Hematopoietic multipotent progenitor cell treated with erythropoietin and hydrocortisone succinate and interleukin-3 and kit ligand, for 6 days (in vitro differentiated cells): ENCODE measurements at regions not wholly inside any gene's neighbourhood (a gene's known extent, or its start where the extent isn't known, plus 50 kb on each side); places are given as distances from the start of the nearest gene placed in this dataset.
"Not testable (repeated sequence)": the region's sequence is repeated elsewhere in the genome, so short reads cannot be mapped to it uniquely, and the experiment has no call there.

Source experiments
- DNase-seq: peaks from one replicate; pipeline ENCODE4 v3.0.0-alpha.2; 2015

DNA sequence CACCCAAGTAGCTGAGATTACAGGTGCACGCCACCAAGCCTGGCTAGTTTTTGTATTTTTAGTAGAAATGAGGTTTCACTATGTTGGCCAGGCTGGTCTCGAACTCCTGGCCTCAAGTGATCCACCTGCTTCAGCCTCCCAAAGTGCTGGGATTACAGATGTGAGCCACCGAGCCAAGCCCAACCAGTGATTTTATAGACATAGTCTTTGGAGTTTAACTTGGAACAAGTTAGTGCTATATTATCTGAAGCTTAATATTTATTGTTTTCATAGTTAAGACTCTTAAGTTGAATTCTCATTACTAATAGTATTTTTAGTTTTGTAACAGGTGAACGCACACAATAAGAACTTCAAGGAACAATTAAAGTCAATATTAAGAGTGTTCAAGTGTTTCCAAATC is 122.1 kb downstream of the SPAG6 start:
- not testable (repeated sequence) for DNase-seq

- no peak for DNase-seq
These were observed 123.4 kb downstream of the SPAG6 start for GRCh38 chr10:22468570-22469320.

DNA sequence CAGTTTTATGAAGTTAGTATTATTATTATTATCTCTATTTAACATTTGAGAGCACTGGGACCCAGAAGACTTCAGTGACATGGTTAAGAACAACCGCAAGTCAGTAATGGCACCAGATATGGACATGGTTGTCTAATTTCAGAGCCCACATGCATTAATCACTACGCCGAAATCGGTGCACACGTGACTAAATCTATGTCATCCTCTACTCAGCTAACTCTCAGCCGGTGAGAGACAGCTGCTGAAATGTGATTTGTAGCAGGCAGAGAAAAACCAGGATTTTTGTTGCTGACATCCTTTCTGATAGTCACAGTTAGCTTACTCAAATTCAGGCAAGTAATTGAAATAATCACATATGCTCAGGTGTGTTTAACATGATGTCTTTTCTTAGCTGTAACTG is 127.7 kb downstream of the SPAG6 start:
- DNase-seq = no peak

DNA sequence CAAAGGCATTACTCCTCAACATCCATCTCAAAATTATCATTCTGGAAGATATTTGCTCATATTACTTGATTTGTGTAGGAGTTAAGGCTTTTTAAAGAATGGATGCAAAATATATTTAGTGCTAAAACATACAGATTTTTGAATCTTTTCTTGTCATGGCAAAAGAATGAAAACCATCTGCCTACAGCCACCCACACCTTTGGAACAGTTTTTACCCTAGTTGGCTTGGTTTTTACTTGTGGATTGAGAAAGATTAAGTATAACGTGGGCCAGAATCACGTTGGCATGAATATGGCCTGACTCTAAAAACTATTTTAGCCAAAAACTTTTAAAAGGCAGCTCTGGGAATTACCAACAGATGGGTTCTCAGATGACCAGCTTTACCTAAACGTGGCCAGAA is 128.2 kb downstream of the SPAG6 start:
- DNase-seq = no peak

DNA sequence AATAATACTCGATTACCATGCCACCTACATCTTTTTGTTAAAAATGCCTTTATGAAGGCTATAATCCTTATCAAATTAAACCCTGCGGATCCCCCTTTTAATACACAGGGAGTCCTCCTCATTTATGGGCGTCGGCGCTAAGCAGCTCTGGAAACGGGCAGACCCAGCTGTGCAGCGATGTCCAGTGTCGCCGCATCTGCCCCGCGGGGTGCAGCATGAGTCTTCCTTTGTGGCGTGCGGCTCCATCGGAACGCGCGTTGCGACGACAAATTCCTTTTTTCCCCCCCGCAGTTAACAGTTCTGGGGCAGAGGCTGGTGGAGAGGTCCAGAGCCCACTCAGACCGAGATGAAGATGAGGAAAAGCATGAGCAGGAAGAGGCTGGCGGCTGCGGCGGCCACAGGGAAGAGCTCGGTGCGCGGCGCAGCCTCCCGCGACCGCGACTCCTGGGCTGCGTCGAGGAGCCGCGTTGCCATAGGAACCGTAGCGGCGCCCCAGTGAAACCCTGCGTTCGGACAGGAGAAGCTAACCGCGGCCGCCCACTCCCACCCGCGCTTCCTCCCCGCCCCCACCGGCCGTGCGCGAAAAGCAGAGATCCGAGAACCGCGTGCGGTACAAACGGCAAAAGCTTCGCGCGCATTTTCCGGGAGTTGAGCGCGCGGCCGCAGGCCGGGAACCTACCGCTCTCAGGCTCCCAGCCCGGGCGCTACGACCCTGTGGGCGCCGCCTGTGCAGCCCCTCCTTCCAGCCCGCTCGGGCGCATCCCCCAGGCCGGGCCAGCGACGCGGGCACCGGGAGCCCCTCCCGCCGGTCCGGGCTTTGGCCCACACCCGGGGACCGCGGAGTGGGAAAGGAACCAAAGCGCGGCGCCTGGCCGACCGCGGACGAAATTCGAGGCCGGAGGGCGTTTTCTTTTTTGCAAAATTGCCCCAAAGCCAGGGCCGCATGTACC is 130.6 kb downstream of the SPAG6 start:
- peak; percentile 34 for DNase-seq

DNA sequence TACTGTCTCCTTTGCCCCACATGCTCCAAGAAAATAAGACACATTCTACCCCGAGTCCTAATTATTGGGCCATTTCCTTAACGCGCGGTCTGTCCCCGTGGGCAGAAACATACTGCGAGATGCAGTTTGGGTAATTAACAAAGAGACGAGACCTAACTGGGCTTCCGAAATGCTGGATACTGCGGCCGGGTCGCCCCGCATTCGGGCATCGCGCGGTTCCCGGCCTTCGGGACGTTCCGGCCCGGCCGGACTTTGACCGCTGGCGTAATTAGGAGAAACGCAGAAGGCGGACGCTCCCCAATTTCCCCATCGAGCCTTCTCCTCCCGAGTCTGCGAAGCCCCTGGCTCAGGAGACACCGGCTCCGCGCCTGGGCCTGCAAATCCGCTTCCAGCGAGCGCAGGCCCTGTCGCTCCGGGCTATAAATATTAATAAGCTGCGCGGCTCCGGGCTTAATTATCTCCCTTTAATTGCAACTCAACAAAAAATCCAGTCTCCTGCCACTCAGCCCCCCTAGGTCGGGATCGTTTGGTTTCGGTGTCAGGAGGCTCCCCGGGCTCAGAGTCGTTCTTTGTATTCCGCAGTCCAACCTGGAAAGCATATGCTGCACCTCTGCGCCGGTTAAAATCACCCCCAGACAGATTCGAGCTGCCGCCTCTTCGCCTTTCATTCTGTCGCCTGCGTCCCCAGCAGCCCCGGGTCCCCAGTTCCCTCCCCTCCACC is 131.5 kb downstream of the SPAG6 start:
- DNase-seq = peak; percentile 27

DNA sequence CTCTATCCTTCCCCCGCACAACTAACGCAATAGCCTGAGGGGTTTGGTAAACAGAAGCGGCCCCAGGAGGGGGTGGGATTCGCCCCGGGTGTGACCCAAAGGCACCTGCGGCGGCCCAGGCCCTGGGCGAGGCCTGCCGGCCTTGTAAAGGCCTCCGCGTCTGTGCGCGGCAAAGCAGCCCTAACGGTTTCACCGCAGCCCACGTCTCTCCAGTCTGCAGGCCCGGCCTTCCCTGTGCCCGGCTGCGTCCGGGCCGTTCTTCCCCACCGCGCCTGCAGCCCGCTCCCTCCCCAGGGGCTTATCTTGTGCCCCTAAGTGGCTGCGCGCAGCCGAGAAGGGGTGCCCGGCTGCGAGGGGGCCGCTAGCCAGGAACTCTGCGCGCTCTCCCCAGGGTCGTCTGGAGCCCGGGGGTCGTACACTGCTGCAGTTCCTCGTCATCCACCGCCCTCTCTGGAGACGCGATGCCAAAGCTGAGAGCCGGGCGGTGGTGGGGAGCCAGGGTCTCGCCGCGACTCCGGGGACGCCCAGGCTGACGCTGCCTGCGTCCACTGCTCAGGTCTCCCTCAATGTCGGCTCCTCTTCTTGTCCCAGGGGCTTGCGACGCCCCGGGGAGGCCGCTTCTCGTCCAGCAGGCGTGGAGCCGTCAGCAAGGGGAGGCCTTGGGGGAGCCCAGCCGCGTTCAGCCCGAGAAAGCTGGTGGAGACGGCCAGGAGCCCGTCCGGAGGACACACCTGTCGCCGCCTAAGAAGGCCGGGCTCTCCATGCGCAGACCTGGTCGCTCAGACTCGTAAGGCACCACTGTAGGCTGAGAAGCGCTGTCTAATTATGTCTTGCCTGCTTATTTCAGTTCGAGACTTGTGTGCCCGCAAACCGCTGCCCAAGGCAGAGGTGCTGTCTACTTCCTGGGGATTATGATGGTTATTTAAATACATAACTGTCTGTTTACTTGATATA is 132.3 kb downstream of the SPAG6 start:
- DNase-seq = no peak

DNA sequence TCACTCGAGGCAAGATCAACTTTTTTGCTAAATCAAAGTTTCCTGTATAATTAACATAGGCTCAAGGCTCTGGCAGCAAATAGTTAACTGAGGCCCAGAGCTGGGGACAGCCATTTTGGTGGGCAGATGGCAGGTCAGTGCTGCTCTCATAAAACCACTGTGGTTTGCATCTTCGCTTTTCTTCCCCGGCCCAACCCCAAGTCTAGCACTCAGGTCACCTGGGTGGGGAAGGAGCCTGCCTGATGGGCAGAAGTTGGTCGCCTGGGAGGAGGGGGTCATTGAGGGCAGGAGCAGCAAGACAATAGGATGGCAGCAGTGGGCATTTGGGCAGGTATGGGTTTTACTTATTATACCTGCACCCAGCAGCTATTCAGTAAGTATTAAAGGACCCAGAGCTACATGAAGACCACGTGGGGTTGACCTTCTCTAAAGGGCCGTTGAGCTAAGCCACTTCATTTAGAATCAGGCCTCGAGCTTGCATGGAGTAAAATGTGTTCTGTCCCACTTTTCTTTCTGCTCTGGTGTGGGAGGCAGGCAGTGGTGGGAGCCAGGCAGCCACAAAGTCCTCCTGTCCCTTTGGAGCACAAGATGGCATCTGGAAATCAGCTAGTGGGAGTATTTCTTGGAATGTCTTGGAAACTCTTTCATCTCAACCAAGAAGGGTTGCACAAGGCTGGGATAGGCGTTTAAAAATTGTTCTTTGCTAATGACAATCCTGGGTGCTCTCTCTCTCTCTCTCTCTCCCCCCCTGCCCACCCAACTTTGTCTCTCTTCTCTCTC is 133.4 kb downstream of the SPAG6 start:
- DNase-seq = no peak

DNA sequence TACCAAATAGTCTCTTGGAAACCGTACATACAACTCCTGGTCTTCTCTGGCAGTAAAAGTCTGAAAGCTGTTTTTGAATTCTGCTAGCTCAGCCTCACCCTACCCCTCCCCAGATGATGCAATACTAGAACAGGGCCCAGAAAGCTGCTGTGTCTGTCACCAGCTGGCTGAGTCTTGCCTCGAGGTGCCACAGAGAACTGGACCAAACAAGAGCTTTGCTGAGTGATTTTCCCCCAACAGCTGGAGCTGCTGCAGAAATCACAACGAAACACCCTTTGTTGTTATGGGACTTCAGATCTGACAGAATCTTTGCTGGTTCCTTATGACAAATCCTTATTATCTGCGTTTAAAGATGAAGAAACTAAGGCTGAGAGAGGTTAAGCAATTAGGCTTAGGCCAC is 134.1 kb downstream of the SPAG6 start:
- DNase-seq = no peak

GRCh38 chr10:22481106-22481505 is 135.8 kb downstream of the SPAG6 start:
- no peak for DNase-seq

DNA sequence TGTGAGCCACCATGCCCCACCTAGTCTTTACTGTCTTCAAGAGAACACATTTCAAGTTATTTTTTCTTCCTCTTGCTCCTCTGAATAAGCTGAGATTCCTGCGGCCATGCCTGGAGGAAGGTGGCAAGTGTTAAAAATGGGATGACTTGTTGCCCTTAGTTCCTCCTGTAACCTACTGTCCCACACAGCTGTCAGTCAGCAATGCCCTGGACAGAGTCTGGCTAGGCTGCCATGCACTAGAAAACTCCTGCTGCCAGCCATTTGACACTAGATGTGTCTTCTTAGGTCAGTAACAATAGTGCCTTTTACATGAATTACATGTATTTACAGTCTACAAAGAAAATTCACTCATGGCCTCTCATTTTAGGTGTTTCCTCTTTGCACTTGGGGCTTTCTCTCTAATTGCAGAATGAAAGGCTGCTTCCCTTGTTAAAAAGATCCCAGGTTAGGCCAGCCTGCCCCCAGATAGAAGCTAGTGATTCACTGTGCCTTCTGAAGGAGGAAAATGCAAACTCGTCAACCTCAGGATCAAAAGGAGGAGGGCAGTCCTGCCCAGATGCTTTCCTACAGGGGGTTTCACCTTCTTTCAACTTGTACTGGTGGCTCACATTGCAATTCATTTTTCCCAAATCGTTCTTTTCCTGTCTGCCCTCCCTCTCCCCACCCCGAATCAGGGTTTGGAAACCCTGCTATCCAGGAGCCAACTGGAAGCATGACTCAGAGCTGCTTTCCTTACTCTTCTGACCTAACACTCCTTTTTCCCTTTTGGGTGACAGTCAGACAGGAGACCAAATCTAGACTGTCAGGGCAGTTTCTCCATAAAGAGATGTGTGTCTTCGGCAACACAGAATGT is 136.6 kb downstream of the SPAG6 start:
- no peak for DNase-seq

- DNase-seq = no peak
These were observed 137.8 kb downstream of the SPAG6 start for GRCh38 chr10:22483132-22483531.
